Endothelial cell of hepatic sinusoid (primary cell): ENCODE measurements at regions not wholly inside any gene's neighbourhood (a gene's known extent, or its start where the extent isn't known, plus 50 kb on each side); places are given as distances from the start of the nearest gene placed in this dataset.
"Not testable (repeated sequence)": the region's sequence is repeated elsewhere in the genome, so short reads cannot be mapped to it uniquely, and the experiment has no call there.

Experiments used
- in situ Hi-C: cut with HindIII; loops from 2 replicates; pipeline ENCODE4 v1.10.0; 2017; ENCODE audit warnings: low sequenced_read_pairs

DNA sequence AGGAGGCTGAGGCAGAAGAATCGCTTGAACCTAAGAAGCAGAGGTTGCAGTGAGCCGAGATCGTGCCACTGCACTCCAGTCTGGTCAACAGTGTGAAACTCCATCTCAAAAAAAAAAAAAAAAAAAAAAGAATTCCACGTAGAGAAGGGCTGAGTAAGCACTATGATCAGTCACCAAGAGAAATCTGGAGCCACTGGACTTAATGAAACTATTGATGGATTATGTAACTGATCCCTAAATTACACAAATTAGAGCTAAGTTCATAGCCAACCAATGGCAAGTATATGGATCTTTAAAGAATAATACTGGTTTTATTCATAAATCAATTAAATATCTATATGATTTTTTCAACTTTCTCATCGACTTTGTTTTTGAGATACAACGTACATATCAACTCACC lies 72.2 kb upstream of the ABLIM1 start:
- in situ Hi-C loops: no loop called here

DNA sequence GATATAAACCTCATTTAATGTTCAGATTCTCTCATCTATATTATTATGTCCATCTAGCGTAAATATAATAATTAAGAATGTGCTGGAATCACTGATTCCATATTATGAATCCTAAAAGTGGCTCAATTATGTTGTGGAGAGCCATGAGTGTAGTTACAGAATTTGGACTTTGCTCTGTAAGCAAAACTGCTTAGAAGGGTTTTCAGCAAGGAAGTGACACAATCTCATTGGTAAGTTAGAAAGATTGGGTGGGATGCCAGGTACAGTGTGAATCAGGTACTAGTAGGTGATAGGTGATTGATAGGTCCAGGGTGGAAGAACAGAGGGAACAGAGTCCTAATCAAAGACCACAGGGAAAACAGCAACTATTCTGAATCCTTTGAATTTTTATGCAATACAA lies 74.9 kb upstream of the ABLIM1 start:
- in situ Hi-C loops: no loop called here

- in situ Hi-C loops: no loop called here
Measured at GRCh38 chr10:114735946-114736345, 77.9 kb upstream of the ABLIM1 start.

DNA sequence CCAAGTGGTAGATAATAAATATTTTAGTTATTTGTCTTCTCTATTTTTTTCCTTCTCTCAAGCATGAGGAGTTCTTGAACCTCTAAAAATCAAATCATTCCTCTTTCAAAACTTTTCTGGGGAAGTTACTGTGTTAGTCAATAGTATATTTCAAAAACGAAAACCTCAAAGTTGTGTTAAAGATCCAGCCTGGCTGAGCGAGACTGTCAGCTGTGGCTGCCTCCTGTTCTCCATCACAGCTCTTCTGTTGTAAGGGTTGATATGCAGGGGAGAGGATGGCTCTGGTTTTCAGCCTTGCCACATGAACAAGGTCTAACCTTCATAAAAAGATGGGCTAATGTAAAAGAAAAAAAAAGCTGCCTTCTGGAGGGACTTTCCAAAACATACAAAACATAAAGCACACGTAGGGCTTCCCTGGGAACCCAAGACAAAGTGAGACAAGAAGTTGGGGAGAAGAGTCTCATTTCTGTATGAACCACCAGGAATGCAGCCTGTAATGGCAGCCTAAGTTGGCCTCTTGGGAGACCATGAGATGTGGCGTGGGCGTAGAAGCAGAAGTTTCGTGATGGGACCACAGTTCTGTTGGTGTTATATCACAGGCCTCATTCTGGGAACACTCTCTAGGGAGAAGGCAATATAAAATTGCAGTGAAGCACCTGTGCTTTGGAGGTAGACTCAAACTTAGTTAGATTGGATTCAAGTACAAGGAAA lies 77.9 kb upstream of the FHIP2A start:
- in situ Hi-C loops: no loop called here

- in situ Hi-C loops: no loop called here
Measured at GRCh38 chr10:114746531-114746930, 75.0 kb upstream of the FHIP2A start.

GRCh38 chr10:114748241-114748640 lies 73.3 kb upstream of the FHIP2A start:
- in situ Hi-C loops: no loop called here

DNA sequence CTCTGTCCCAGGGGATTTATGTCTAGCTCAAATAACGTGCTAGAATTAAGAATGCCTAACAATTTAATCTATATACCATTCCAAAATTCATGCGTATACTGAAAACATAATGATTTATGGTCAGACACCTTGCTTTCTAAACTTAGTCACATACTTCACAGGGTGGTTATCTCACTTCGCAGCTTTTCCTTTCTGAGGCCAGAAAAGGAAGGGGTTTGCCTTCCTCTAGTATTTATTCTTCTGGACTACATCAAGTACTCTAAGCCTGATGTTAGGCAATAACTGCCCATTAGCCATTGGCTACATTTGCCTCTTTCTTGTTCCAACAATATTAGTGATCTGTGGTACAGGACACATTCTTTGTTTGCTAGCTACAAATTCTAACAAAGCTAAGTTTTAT lies 72.6 kb upstream of the FHIP2A start:
- in situ Hi-C loops: no loop called here

- in situ Hi-C loops: no loop called here
Measured at GRCh38 chr10:114749510-114749909, 72.1 kb upstream of the FHIP2A start.

DNA sequence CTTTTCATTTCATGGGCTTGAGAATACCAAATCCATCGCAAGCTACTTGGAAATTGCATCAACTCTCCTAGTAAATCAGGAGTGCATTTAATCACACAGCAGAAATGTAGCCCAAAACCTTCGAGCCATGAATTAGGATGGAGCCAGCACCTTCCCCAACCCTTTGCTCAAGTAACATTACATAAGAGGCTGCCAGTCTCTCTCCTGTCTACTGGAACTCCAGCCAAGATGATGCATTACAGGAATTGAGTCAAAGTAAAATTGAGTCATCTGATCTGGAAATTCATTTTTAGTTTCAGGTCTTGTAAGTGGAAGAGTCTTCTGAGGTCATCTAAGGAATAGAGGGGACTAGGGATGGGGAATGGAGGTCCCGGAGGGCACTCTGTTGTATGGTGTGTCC lies 69.7 kb upstream of the FHIP2A start:
- in situ Hi-C loops: no loop called here

- in situ Hi-C loops: not testable (repeated sequence)
Measured at GRCh38 chr10:114752570-114752969, 69.0 kb upstream of the FHIP2A start.

- in situ Hi-C loops: no loop called here
Measured at GRCh38 chr10:114753126-114753525, 68.5 kb upstream of the FHIP2A start.

GRCh38 chr10:114754445-114755320 lies 66.9 kb upstream of the FHIP2A start:
- in situ Hi-C loops: no loop called here

GRCh38 chr10:114755537-114755936 lies 66.0 kb upstream of the FHIP2A start:
- in situ Hi-C loops: no loop called here

GRCh38 chr10:114758331-114758730 lies 63.2 kb upstream of the FHIP2A start:
- in situ Hi-C loops: no loop called here

DNA sequence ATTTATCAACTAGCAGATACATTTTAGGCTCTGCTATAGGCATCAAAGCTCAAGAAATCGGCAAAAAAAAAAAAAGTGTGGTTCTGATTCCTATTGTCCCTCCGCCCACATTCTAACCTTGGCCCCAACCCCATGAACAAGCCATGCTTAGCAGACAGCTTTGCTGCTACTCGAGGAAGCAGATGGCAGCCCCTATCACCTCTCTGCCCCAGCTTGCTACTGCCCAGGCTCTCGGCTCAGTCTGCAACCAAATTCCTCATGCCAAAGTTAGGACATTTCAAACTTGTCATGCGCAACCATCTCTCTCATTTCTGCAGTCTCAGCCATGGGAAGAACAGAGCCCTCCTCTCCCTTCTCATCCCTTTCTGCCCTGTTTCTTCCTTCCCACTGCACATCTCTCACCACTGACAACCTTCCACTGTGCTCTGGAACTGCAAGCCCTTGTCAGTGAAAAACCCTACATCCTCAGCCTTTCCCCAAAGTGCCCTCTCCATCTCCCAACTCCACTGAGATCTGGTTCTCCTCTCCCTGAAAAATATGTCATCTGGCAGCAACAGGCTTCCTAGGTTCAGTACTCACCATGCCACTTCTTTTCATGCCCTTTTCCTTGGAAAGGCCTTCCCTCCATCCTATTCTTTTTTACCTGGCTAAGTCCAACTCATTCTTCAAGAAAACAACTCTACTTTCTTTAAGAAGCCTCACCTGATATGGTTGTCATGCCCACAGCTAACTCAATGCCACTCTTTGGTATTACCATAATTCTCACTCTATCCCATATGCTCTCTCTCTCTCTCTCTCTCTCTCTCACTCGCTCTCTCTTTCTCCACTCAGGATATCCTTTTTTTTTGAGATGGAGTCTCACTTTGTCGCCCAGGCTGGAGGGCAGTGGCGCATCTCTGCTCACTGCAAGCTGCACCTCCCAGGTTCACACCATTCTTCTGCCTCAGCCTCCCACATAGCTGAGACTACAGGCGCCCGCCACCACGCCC lies 60.1 kb upstream of the FHIP2A start:
- in situ Hi-C loops: no loop called here

DNA sequence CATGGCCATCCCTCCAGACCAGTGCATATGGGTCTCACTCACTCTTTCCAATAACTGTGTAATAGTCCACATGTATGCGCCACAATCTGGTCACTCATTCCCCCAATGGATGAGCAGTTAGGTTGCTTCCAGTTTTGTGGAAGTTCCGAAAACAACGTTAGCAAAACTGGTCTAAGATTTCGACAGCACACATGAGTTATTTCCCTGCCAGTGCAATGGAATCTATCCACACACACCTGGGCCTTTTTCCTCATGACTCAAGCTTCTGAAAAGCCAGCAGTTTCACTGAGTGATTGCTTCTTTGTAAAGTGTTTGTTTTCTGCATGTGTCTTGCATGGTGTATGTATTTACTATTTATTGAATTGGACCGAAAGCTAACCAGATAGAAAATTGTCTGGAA lies 58.8 kb upstream of the FHIP2A start:
- in situ Hi-C loops: no loop called here

GRCh38 chr10:114764656-114765055 lies 56.9 kb upstream of the FHIP2A start:
- in situ Hi-C loops: no loop called here

GRCh38 chr10:114766470-114766869 lies 55.1 kb upstream of the FHIP2A start:
- in situ Hi-C loops: no loop called here

GRCh38 chr10:114767101-114767985 lies 54.2 kb upstream of the FHIP2A start:
- in situ Hi-C loops: no loop called here
